ENCODE measurements at regions not wholly inside any gene's neighbourhood (a gene's known extent, or its start where the extent isn't known, plus 50 kb on each side); places are given as distances from the start of the nearest gene placed in this dataset.

DNA sequence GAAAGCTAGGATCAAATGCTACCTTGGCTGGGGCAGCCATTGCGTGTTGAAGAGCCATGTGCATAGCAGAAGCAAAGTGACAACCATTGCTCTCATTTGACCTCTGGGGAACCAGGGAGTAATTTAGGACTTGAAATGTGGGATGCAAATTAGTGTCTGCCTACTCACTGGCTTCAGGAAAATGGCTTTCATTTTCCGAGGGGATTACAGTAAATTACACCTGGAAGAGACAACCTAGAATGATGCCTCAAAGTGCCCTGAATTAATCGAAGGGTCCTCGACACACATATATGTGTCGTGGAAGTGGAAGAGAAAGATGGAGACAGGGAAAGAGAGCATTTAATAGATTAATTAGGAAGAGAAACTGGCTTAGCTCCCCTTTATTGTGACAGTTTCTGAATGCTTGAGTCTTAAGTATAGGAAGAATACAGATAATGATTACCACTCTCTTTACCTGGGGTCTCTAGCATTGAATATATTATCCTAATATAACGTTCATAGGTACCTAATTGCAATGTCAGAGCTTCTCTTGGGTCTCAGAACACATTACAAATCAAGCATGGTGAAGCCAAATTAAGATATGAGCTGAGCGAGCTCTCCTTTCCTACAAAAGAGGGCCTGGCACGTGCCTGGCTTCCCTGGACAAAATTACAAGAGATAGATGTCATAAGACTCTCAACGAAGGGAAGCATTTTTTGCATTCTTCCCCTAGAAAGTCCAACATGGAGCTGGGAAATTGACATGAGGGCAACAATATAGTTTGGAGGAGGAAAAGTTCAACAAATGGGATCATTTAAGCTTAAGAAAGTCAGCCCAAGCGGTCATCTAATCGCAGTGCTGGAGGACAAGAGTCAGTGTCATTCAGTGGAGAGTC, 59.5 kb downstream of the MYCN start:
- Histone ChIP-seq H4K8ac (ENCODE audit: low read depth in 2 of 2, low read length in 2 of 2) (no peak overlapping the region), H3K4ac (ENCODE audit: low read depth, low read length) (no peak overlapping the region), H2BK15ac (ENCODE audit: low read depth, low read length) (no peak overlapping the region), H3K56ac (ENCODE audit: extremely low read depth, insufficient read depth, low read length) (no peak overlapping the region), H3K14ac (replicated peaks; ENCODE audit: low read depth, low read length) (no peak overlapping the region), H4K91ac (ENCODE audit: insufficient read depth, low read depth, low read length) (no peak overlapping the region), H4K20me1 (ENCODE audit: insufficient read depth, low read length) (no peaks in the 10 kb centered on the region), H2BK120ac (ENCODE audit: low read depth, low read length) (no peak overlapping the region), H3K9ac (ENCODE audit: low read depth, low read length) (no peak overlapping the region), H2BK20ac (ENCODE audit: low read depth, low read length) (no peak overlapping the region), H3K27me3 (ENCODE audit: control insufficient read depth, insufficient read depth, low read length) (no peaks in the 10 kb centered on the region), H3K4me1 (ENCODE audit: control insufficient read depth, insufficient read depth, low read length) (no peaks in the 10 kb centered on the region), H2AK9ac (replicated peaks; ENCODE audit: low read depth, low read length, poor library complexity) (no peak overlapping the region), H3K4me3 (ENCODE audit: insufficient read depth, low read depth, low read length) (no peak overlapping the region), H3K36me3 (ENCODE audit: control insufficient read depth, insufficient read depth, low read length) (no peaks in the 10 kb centered on the region), H3K27ac (ENCODE audit: insufficient read depth, low read length) (no peak overlapping the region), H3K4me2 (ENCODE audit: low read depth, low read length) (no peak overlapping the region), H3K18ac (ENCODE audit: low read depth, low read length) (no peak overlapping the region), H2BK5ac (ENCODE audit: low read depth, low read length, poor library complexity, severe bottlenecking) (no peak overlapping the region), H2AFZ (replicated peaks; ENCODE audit: low read length, poor library complexity) (no peak overlapping the region), H3K23ac (ENCODE audit: low read depth, low read length) (no peak overlapping the region), H3K9me1 (ENCODE audit: insufficient read depth, low read length) (no peaks in the 10 kb centered on the region), H4K5ac (ENCODE audit: low read depth, low read length) (no peak overlapping the region), H2AK5ac (ENCODE audit: low read depth, low read length) (no peak overlapping the region), H3K9me3 (ENCODE audit: control insufficient read depth, insufficient read depth, low read length) (peaks cover 24% of the 10 kb centered on the region), H3K79me1 (ENCODE audit: low read depth in 1 of 2, low read length in 2 of 2) (no peaks in the 10 kb centered on the region)
- ATAC-seq (ENCODE audit: low read depth) = no peak
- in situ Hi-C loops (cut with MboI; ENCODE audit: low sequenced_read_pairs) = no loop called here
- 60% methylated on average over 2 of the region's 11 CpGs; no CpG with 5 or more reads in 1 of the 2 experiments for WGBS, 2 experiments (ENCODE audit: extremely low coverage in 2 of 2, insufficient read length in 1 of 2)
- POLR2A ChIA-PET (ENCODE audit: unreplicated experiment) = no interaction called here
- CTCF ChIA-PET = no interaction called here
- DNase-seq = no peak
- intact Hi-C loops (cut with micrococcal nuclease) = no loop called here
- BruUV-seq (replicated peaks) = no TSS peak
- no peak for TF ChIP-seq MAZ (IDR thresholded peaks at IDR 0.05; ENCODE audit: borderline replicate concordance, low read depth, low read length)
- TF ChIP-seq NFE2L2 (IDR thresholded peaks at IDR 0.05; ENCODE audit: low read depth, low read length) = no peak
- no peak for TF ChIP-seq CEBPB (IDR thresholded peaks at IDR 0.05; ENCODE audit: low read depth, low read length)
- TF ChIP-seq, protein P1, sequence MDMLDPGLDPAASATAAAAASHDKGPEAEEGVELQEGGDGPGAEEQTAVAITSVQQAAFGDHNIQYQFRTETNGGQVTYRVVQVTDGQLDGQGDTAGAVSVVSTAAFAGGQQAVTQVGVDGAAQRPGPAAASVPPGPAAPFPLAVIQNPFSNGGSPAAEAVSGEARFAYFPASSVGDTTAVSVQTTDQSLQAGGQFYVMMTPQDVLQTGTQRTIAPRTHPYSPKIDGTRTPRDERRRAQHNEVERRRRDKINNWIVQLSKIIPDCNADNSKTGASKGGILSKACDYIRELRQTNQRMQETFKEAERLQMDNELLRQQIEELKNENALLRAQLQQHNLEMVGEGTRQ (IDR thresholded peaks at IDR 0.05; ENCODE audit: low read depth, low read length) = no peak
- no peak for TF ChIP-seq POLR2A (IDR thresholded peaks at IDR 0.05; ENCODE audit: low read depth, low read length)
- dilution Hi-C loops (cut with HindIII; ENCODE audit: low sequenced_read_pairs, unreplicated experiment) = no loop called here

Measured in IMR-90 (cell line).